Keratinocyte (primary cell): ENCODE measurements at regions not wholly inside any gene's neighbourhood (a gene's known extent, or its start where the extent isn't known, plus 50 kb on each side); places are given as distances from the start of the nearest gene placed in this dataset.

Experiments used
- DNase-seq: peaks from one replicate; pipeline ENCODE4 v3.0.0-alpha.2; 2011; ENCODE audit warnings: low read depth, missing footprints, low spot score
- FAIRE-seq: peaks from 2 replicates; lab custom pipeline; 2011; peaks lifted over from hg19 to GRCh38; lab: Jason Lieb, UNC
- H2AFZ ChIP-seq: 2 replicates; pipeline ENCODE4 v1.6.0; 2012; ENCODE audit warnings: low read length, control low read depth, inconsistent platforms; ENCODE audit not compliant: control insufficient read depth
- H3K27ac ChIP-seq: 2 replicates; pipeline ENCODE4 v1.5.1; 2011; ENCODE audit warnings: low read length; ENCODE audit not compliant: control insufficient read depth, insufficient read depth
- H3K27me3 ChIP-seq: 3 replicates; pipeline ENCODE4 v1.6.0; 2011; ENCODE audit warnings: low read length; ENCODE audit not compliant: control insufficient read depth, insufficient read depth; ENCODE audit errors: extremely low read depth
- H3K36me3 ChIP-seq, 2 experiments: 2 replicates in 1 of 2; 3 replicates in 1 of 2; pipeline ENCODE4 v1.5.1; 2011; ENCODE audit warnings: low read length in 2 of 2, mild to moderate bottlenecking in 1 of 2; ENCODE audit not compliant: control insufficient read depth in 2 of 2, insufficient read depth in 2 of 2; ENCODE audit errors: extremely low read depth in 1 of 2
- H3K4me1 ChIP-seq: 3 replicates; pipeline ENCODE4 v1.5.1; 2011; ENCODE audit warnings: low read length; ENCODE audit not compliant: control insufficient read depth, insufficient read depth; ENCODE audit errors: extremely low read depth
- H3K4me2 ChIP-seq: 3 replicates; pipeline ENCODE4 v1.6.0; 2011; ENCODE audit warnings: low read depth, low read length; ENCODE audit not compliant: control insufficient read depth, insufficient read depth; ENCODE audit errors: extremely low read depth
- H3K4me3 ChIP-seq, 3 experiments: fragments of 200-600 bp in 1 of 3; sonication (generic) in 1 of 3; 2 replicates in 2 of 3; 3 replicates in 1 of 3; pipeline ENCODE4 v1.5.1; 2011 to 2016; ENCODE audit warnings: low read length in 3 of 3, mild to moderate bottlenecking in 3 of 3, control low read depth in 2 of 3, inconsistent platforms in 1 of 3, low read depth in 1 of 3, mixed read lengths in 1 of 3, mixed run types in 1 of 3, moderate library complexity in 1 of 3; ENCODE audit not compliant: control insufficient read depth in 2 of 3, insufficient read depth in 2 of 3; ENCODE audit errors: extremely low read depth in 1 of 3
- H3K79me2 ChIP-seq: 2 replicates; pipeline ENCODE4 v1.6.0; 2012; ENCODE audit warnings: low read length; ENCODE audit not compliant: control insufficient read depth, insufficient read depth
- H3K9ac ChIP-seq: 3 replicates; pipeline ENCODE4 v1.6.0; 2011; ENCODE audit warnings: low read length; ENCODE audit not compliant: control insufficient read depth, insufficient read depth; ENCODE audit errors: extremely low read depth
- H3K9me1 ChIP-seq: 3 replicates; pipeline ENCODE4 v1.6.0; 2011; ENCODE audit warnings: low read length; ENCODE audit not compliant: control insufficient read depth, insufficient read depth; ENCODE audit errors: extremely low read depth
- H3K9me3 ChIP-seq: 2 replicates; pipeline ENCODE4 v1.5.1; 2012; ENCODE audit warnings: low read depth, low read length; ENCODE audit not compliant: control insufficient read depth
- H4K20me1 ChIP-seq: 3 replicates; pipeline ENCODE4 v1.6.0; 2011; ENCODE audit warnings: low read length; ENCODE audit not compliant: control insufficient read depth, insufficient read depth; ENCODE audit errors: extremely low read depth
- CTCF ChIP-seq, 3 experiments: IDR thresholded peaks in 1 of 3; conservative IDR thresholded peaks in 1 of 3; optimal IDR thresholded peaks in 1 of 3; 2 replicates in 2 of 3; 3 replicates in 1 of 3; pipeline versions ENCODE3 to v1.5.1; 2011; ENCODE audit warnings: low read length in 3 of 3, mild to moderate bottlenecking in 3 of 3, moderate library complexity in 2 of 3, control low read depth in 1 of 3, inconsistent platforms in 1 of 3; ENCODE audit not compliant: insufficient read depth in 2 of 3; ENCODE audit errors: extremely low read depth in 1 of 3
- EZH2 ChIP-seq: IDR thresholded peaks from one replicate; pipeline ENCODE4 v1.6.1; 2012; ENCODE audit warnings: inconsistent platforms, mild to moderate bottlenecking, low read length, moderate library complexity
- dilution Hi-C: fragments of 300-500 bp; cut with MboI; formaldehyde crosslinking; loops from one replicate; pipeline ENCODE4 v1.7.0; 2020; ENCODE audit warnings: low sequenced_read_pairs; ENCODE audit not compliant: extremely low pct_ligation_motif_present

- Histone ChIP-seq H3K27ac (peak overlapping the region; percentile 23), H3K79me2 (no peaks in the 10 kb centered on the region), H3K4me1 (peaks cover 18% of the 10 kb centered on the region), H4K20me1 (no peaks in the 10 kb centered on the region), H3K9me1 (no peaks in the 10 kb centered on the region), H3K9me3 (no peaks in the 10 kb centered on the region), H3K36me3 (no peaks in the 10 kb centered on the region), H3K4me2 (peak overlapping the region; percentile 55), H3K27me3 (no peaks in the 10 kb centered on the region), H2AFZ (peak overlapping the region; percentile 34), H3K9ac (no peak overlapping the region), H3K4me3 (no peak overlapping the region)
- FAIRE-seq, result no peak
- no peak for DNase-seq
- TF ChIP-seq EZH2, result no peak
- TF ChIP-seq CTCF (optimal IDR thresholded peaks at IDR 0.05 in 1 of 3, IDR thresholded peaks at IDR 0.05 in 1 of 3, conservative IDR thresholded peaks at IDR 0.05 in 1 of 3; ENCODE audit: extremely low read depth in 1 of 3, insufficient read depth in 2 of 3, low read length in 3 of 3), result no peak
- dilution Hi-C loops, result no loop called here
Observed at GRCh38 chr3:187987187-187987586, 166.8 kb upstream of the LPP start.

GRCh38 chr3:187987924-187988323, 166.0 kb upstream of the LPP start:
- TF ChIP-seq CTCF (optimal IDR thresholded peaks at IDR 0.05 in 1 of 3, IDR thresholded peaks at IDR 0.05 in 1 of 3, conservative IDR thresholded peaks at IDR 0.05 in 1 of 3; ENCODE audit: extremely low read depth in 1 of 3, insufficient read depth in 2 of 3, low read length in 3 of 3) (no peak), EZH2 (no peak)
- dilution Hi-C loops, result no loop called here
- H3K4me3 ChIP-seq, result no peak overlapping the region
- no peak overlapping the region for H2AFZ ChIP-seq
- no peaks in the 10 kb centered on the region for H3K9me1 ChIP-seq
- no peak overlapping the region for H3K27ac ChIP-seq
- no peak overlapping the region for H3K4me2 ChIP-seq
- H3K27me3 ChIP-seq, result no peaks in the 10 kb centered on the region
- H3K9me3 ChIP-seq, result no peaks in the 10 kb centered on the region
- DNase-seq (no peak), FAIRE-seq (no peak)
- peaks cover 18% of the 10 kb centered on the region for H3K4me1 ChIP-seq
- no peaks in the 10 kb centered on the region for H3K79me2 ChIP-seq
- no peaks in the 10 kb centered on the region for H4K20me1 ChIP-seq
- H3K36me3 ChIP-seq, result no peaks in the 10 kb centered on the region
- H3K9ac ChIP-seq, result no peak overlapping the region
